Mucosa of descending colon (tissue), 3 donors: ENCODE measurements at regions not wholly inside any gene's neighbourhood (a gene's known extent, or its start where the extent isn't known, plus 50 kb on each side); places are given as distances from the start of the nearest gene placed in this dataset.
"Not testable (repeated sequence)": the region's sequence is repeated elsewhere in the genome, so short reads cannot be mapped to it uniquely, and the experiment has no call there.

Source experiments
- ATAC-seq: fragments of 200-7000 bp; cut with Tn5 transposase; one replicate; pipeline ENCODE4 v1.9.1; 2020; ENCODE audit warnings: mild to moderate bottlenecking, moderate library complexity
- DNase-seq, 3 donors: peaks; one replicate each; pipeline ENCODE4 v3.0.0-alpha.2; 2020
- H3K36me3 ChIP-seq: fragments of 200-600 bp; one replicate; pipeline ENCODE4 v1.8.0; 2021; ENCODE audit warnings: low read depth, mild to moderate bottlenecking
- H3K4me1 ChIP-seq: fragments of 200-600 bp; one replicate; pipeline ENCODE4 v1.8.0; 2021; ENCODE audit warnings: low read depth, mild to moderate bottlenecking
- H3K4me3 ChIP-seq: fragments of 200-600 bp; one replicate; pipeline ENCODE4 v1.8.0; 2021; ENCODE audit warnings: mild to moderate bottlenecking
- H3K9me3 ChIP-seq: fragments of 200-600 bp; one replicate; pipeline ENCODE4 v1.8.0; 2021; ENCODE audit warnings: mild to moderate bottlenecking
- intact Hi-C, 2 donors: fragments of 100-400 bp; cut with DNase I in 1 of 2; cut with micrococcal nuclease in 1 of 2; formaldehyde crosslinking; loops; one replicate each; pipeline versions ENCODE4 v1.11.0 to v1.11.1; 2022; cut with DNase I, micrococcal nuclease
- TF ChIP-seq, protein P1 (sequence below): fragments of 200-600 bp; IDR thresholded peaks from one replicate; pipeline ENCODE4 v1.8.0; 2022; ENCODE audit warnings: antibody characterized with exemption, mild to moderate bottlenecking
- donor health status: DM: no; HTN: no; CAD: no; lungs with moderate emphysema.
- donor health status: DM: no; HTN: no; CAD: no.
- donor health status: DM: no; HTN: yes; CAD: no.

DNA sequence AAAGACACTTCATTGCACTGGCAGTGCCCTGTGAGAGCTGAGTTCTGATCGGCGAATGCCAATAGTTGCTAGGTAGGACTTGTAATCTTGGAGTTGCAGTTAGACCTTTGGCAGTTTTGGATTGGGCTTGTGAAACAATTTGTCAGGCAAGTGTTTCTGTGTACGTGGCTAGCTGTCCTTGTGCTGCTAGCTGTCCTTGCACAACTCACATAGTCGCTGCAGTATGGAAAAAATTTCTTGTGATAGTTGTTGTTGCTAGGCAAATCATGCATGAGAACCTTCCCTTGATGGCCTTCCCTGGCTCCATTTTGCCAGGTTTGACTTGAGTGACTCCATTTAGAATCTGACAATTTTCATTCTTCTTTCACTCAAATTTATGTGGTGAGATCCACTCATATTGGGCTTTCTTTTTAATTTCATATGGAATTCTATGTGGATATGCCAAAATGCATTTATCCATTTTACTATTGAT lies 140.7 kb downstream of the APIP start:
- Histone ChIP-seq H3K9me3 (no peaks in the 10 kb centered on the region), H3K4me1 (no peaks in the 10 kb centered on the region), H3K36me3 (no peaks in the 10 kb centered on the region), H3K4me3 (no peak overlapping the region)
- no peak for ATAC-seq
- intact Hi-C loops: no loop called here
- TF ChIP-seq, protein P1, sequence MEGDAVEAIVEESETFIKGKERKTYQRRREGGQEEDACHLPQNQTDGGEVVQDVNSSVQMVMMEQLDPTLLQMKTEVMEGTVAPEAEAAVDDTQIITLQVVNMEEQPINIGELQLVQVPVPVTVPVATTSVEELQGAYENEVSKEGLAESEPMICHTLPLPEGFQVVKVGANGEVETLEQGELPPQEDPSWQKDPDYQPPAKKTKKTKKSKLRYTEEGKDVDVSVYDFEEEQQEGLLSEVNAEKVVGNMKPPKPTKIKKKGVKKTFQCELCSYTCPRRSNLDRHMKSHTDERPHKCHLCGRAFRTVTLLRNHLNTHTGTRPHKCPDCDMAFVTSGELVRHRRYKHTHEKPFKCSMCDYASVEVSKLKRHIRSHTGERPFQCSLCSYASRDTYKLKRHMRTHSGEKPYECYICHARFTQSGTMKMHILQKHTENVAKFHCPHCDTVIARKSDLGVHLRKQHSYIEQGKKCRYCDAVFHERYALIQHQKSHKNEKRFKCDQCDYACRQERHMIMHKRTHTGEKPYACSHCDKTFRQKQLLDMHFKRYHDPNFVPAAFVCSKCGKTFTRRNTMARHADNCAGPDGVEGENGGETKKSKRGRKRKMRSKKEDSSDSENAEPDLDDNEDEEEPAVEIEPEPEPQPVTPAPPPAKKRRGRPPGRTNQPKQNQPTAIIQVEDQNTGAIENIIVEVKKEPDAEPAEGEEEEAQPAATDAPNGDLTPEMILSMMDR: no peak
- DNase-seq: no peak

DNA sequence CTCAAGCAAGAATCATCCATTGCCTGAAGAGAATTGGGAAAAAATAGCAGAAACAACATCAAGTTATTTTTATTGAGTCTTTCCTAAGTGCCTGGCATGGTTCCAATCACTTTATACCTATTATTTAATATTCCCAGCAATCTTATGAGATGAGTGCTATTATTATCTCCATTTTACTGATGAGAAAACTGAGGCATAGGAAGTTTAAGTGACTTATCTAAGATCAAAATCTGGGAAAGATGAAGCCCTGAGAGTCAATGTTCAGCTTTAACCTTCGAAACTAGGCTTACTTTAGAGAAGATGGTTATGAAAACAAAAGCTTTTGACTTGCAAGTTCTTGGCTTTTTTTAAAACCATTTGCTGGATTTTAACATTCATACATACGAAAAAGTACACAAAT lies 141.6 kb downstream of the APIP start:
- H3K36me3 ChIP-seq: no peaks in the 10 kb centered on the region
- ATAC-seq: no peak
- TF ChIP-seq, protein P1: no peak
- no peak overlapping the region for H3K4me3 ChIP-seq
- DNase-seq: no peak
- no peaks in the 10 kb centered on the region for H3K4me1 ChIP-seq
- no peaks in the 10 kb centered on the region for H3K9me3 ChIP-seq
- intact Hi-C loops: no loop called here

DNA sequence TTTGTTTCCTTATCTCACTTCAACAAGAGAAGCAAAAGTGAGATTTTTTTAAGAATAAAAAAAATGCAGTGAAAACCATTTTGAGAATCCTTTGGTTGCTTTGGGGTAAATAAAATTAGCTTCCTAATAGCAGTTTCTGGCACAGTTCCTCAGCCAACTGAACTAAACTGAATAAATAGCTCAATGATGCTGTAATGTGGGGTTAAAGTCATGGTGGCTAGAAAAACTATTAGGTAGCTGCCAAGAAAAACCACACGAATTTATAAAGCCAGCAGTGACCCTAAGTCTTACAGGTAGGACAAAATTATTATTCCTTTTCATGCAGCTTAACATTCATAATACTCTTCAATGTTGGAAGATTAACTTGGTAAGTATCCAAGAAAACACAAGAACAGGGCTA lies 142.4 kb downstream of the APIP start:
- TF ChIP-seq, protein P1: no peak
- ATAC-seq (no peak), DNase-seq (no peak)
- H3K4me3 ChIP-seq: no peak overlapping the region
- no peaks in the 10 kb centered on the region for H3K4me1 ChIP-seq
- H3K36me3 ChIP-seq: no peaks in the 10 kb centered on the region
- H3K9me3 ChIP-seq: no peaks in the 10 kb centered on the region
- intact Hi-C loops: no loop called here

DNA sequence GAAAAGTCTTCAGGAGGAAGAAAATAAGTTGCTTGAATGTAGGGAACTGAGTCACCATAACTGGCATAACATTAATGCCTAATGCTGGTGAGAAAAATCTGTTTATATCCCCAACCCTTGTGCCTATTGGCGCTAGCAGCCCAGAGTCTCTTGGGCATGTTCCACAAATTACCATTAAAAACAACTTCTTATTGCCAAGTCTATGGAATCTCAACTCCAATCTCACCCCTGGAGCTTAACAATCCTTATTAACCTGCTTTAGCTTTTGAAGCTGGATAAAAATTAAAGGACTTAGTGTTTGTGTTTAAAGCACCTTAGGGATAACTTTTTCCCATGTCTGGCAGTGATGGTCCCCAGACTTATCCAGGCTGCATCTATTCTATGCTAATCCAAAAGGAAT lies 143.0 kb downstream of the APIP start:
- TF ChIP-seq, protein P1: no peak
- Histone ChIP-seq H3K4me1 (no peaks in the 10 kb centered on the region), H3K9me3 (no peaks in the 10 kb centered on the region), H3K36me3 (no peaks in the 10 kb centered on the region), H3K4me3 (no peak overlapping the region)
- intact Hi-C loops: no loop called here
- no peak for ATAC-seq
- no peak for DNase-seq

DNA sequence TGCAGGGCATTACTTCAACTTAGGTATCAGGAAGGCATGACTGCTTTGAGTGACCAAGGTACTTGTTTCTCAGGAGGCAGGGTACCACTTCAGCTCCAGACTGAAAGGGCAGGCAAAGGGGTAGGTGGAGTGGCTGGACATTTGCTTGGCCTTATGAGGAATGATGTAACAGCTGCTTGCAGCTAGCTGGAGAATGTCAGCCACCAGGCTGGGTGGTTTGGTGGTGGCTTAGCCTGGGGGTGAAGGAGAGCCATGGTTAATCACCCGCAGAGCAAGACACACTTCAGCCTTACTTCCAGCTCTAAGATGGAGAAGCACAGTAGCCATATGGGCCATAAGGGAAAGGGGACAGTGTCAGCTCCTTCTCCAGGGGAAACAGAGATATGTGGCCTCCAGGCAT lies 146.1 kb downstream of the APIP start:
- ATAC-seq (no peak), DNase-seq (no peak)
- Histone ChIP-seq H3K4me1 (no peaks in the 10 kb centered on the region), H3K9me3 (no peaks in the 10 kb centered on the region), H3K4me3 (no peak overlapping the region), H3K36me3 (no peaks in the 10 kb centered on the region)
- TF ChIP-seq, protein P1: no peak
- intact Hi-C loops: no loop called here

DNA sequence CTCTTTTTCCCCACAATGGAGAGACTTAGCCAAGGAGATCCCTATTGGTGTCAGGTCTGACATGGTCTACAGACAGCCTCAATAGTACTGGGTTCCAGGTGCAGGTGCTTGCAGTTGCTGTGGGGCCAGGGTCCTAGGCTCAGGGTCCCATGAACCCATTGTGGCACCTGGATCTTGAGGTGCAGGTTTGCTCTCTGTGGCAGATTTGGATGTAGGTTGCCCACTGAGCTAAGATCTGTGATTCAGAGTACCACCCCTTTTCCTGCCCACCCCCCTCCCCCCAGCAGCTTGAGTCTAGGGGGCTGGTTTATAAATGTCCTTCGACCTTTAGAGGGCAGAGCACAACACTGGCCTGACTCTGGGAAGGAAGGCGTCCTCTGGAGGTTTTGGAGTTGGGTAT lies 147.0 kb downstream of the APIP start:
- Histone ChIP-seq H3K9me3 (no peaks in the 10 kb centered on the region), H3K4me3 (no peak overlapping the region), H3K4me1 (no peaks in the 10 kb centered on the region), H3K36me3 (no peaks in the 10 kb centered on the region)
- intact Hi-C loops: no loop called here
- TF ChIP-seq, protein P1: no peak
- ATAC-seq: no peak
- DNase-seq: no peak

DNA sequence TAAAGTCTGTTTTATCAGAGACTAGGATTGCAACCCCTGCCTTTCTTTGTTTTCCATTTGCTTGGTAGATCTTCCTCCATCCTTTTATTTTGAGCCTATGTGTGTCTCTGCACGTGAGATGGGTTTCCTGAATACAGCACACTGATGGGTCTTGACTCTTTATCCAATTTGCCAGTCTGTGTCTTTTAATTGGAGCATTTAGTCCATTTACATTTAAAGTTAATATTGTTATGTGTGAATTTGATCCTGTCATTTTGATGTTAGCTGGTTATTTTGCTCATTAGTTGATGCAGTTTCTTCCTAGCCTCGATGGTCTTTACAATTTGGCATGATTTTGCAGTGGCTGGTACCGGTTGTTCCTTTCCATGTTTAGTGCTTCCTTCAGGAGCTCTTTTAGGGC lies 141.7 kb downstream of the EHF start:
- H3K4me1 ChIP-seq, H3K36me3 ChIP-seq, H3K9me3 ChIP-seq, ATAC-seq, intact Hi-C loops, DNase-seq, H3K4me3 ChIP-seq: not testable (repeated sequence)
